Stomach (tissue), 8 donors: ENCODE measurements at regions not wholly inside any gene's neighbourhood (a gene's known extent, or its start where the extent isn't known, plus 50 kb on each side); places are given as distances from the start of the nearest gene placed in this dataset.
A peak's percentile ranks its signal among the peaks of the same experiment; 100 is the strongest.

Source experiments
- DNase-seq, 2 donors: peaks; one replicate each; pipeline versions ENCODE4 v3.0.0 to v3.0.0-alpha.2; 2013 to 2019
- H3K27ac ChIP-seq, 5 donors: fragments of 200-600 bp in 4 of 5; sonication (generic) in 4 of 5; one replicate each; pipeline ENCODE4 v1.5.1; 2013 to 2019; ENCODE audit warnings: mild to moderate bottlenecking in 1 of 5, moderate library complexity in 1 of 5
- H3K27me3 ChIP-seq, 3 donors: fragments of 200-600 bp; sonication (generic); one replicate each; pipeline ENCODE4 v1.5.1; 2017 to 2019; ENCODE audit warnings: mixed run types in 1 of 3
- H3K36me3 ChIP-seq, 4 donors: fragments of 200-600 bp; sonication (generic); 1 replicate in 3 of 4; 2 replicates in 1 of 4; pipeline ENCODE4 v1.5.1; 2016 to 2019
- H3K4me1 ChIP-seq, 4 donors: fragments of 200-600 bp; sonication (generic); one replicate each; pipeline ENCODE4 v1.5.1; 2016 to 2019
- H3K4me3 ChIP-seq, 4 donors: fragments of 200-600 bp; sonication (generic) in 3 of 4; one replicate each; pipeline ENCODE4 v1.5.1; 2016 to 2019; ENCODE audit warnings: mild to moderate bottlenecking in 1 of 4
- H3K9me3 ChIP-seq, 4 donors: fragments of 200-600 bp; sonication (generic); one replicate each; pipeline ENCODE4 v1.5.1; 2016 to 2019
- EP300 ChIP-seq: sonication (generic); formaldehyde crosslinking; IDR thresholded peaks from one replicate; pipeline ENCODE4 v1.6.1; 2017; ENCODE audit warnings: antibody characterized with exemption
- POLR2A ChIP-seq, 4 donors: fragments of 450-650 bp; IDR thresholded peaks; one replicate each; pipeline ENCODE4 v1.6.1; 2016; ENCODE audit warnings: antibody characterized with exemption in 4 of 4, control low read depth in 2 of 4, mild to moderate bottlenecking in 1 of 4, moderate library complexity in 1 of 4
- POLR2AphosphoS5 ChIP-seq, 3 donors: sonication (generic); formaldehyde crosslinking; IDR thresholded peaks; one replicate each; pipeline ENCODE4 v1.6.1; 2016; ENCODE audit warnings: antibody characterized with exemption in 3 of 3
- WGBS, 5 donors: extraction: QIAGEN DNeasy Blood & Tissue Kit in 3 of 5; methylation state at CpG; one replicate each; pipeline versions ENCODE4 v1.1.5 to v1.1.7; 2013 to 2018; 5-methylcytosine and 5-hydroxymethylcytosine counted together
- intact Hi-C: fragments of 100-400 bp; cut with DNase I; formaldehyde crosslinking; loops from one replicate; pipeline ENCODE4 v1.15.1; 2023; ENCODE audit warnings: low total_unique reads
- TF ChIP-seq, protein P1 (sequence below), 7 experiments: fragments of 450-650 bp in 4 of 7; fragments of 200-600 bp in 3 of 7; sonication (generic) in 3 of 7; IDR thresholded peaks; one replicate each; pipeline ENCODE4 v1.5.1; 2016 to 2019; ENCODE audit warnings: antibody characterized with exemption in 7 of 7, control low read depth in 2 of 7, mild to moderate bottlenecking in 1 of 7
- donor health status: healthy with polysubstance abuse.
- donor health status: Bipolar disorder and iron deficiency.
- donor health status: healthy.

GRCh38 chr13:44302233-44302632 is 71.4 kb upstream of the SERP2 start:
- Histone ChIP-seq H3K36me3 (no peaks in the 10 kb centered on the region), H3K9me3 (no peaks in the 10 kb centered on the region), H3K27ac (peak overlapping the region in 4 of 5 donors; percentile 58 to 93 (median 83)), H3K4me3 (no peak overlapping the region), H3K27me3 (no peaks in the 10 kb centered on the region), H3K4me1 (peaks cover 38 to 80% (median 63%) of the 10 kb centered on the region in 4 donors)
- TF ChIP-seq, protein P1, sequence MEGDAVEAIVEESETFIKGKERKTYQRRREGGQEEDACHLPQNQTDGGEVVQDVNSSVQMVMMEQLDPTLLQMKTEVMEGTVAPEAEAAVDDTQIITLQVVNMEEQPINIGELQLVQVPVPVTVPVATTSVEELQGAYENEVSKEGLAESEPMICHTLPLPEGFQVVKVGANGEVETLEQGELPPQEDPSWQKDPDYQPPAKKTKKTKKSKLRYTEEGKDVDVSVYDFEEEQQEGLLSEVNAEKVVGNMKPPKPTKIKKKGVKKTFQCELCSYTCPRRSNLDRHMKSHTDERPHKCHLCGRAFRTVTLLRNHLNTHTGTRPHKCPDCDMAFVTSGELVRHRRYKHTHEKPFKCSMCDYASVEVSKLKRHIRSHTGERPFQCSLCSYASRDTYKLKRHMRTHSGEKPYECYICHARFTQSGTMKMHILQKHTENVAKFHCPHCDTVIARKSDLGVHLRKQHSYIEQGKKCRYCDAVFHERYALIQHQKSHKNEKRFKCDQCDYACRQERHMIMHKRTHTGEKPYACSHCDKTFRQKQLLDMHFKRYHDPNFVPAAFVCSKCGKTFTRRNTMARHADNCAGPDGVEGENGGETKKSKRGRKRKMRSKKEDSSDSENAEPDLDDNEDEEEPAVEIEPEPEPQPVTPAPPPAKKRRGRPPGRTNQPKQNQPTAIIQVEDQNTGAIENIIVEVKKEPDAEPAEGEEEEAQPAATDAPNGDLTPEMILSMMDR (IDR thresholded peaks at IDR 0.05) = no peak
- TF ChIP-seq POLR2AphosphoS5 (IDR thresholded peaks at IDR 0.05) (no peak), POLR2A (IDR thresholded peaks at IDR 0.05) (no peak)
- WGBS, 5 donors = 88 to 99% (median 90%) methylated on average over 4 of the region's 4 CpGs
- DNase-seq = no peak
- intact Hi-C loops = no loop called here

DNA sequence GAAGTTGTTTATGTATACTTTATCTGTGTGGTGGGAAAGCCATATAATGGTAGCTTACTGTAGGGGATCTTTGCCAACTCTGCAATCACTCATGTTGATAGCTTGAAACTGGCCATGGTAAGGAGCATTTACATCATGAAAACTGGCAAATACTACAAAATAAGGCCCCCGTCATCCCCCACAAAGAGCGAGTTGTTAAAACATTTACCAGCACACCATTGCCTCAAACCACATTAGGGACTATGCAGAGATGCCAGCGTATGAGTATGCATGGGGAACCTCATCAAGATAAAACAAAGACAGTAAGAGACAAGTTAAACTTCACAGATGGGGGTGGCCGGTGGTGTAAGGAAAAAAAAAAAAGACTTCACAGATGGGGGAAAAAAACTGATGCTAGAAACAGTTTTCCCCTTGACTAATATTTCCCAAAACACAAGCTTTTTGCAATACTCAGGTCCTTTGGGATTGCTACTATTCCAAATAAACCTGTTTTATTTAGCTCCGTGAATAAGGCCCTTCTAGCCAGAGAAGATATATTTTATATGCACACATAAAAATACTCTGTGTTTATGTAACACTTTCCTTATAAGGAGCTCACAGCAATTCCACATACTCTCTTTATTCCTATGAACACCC is 70.6 kb upstream of the SERP2 start:
- no peaks in the 10 kb centered on the region for H3K27me3 ChIP-seq
- peaks cover 38 to 85% (median 67%) of the 10 kb centered on the region in 4 donors for H3K4me1 ChIP-seq
- no peaks in the 10 kb centered on the region for H3K9me3 ChIP-seq
- intact Hi-C loops = no loop called here
- no peak overlapping the region for H3K4me3 ChIP-seq
- TF ChIP-seq EP300 = no peak
- TF ChIP-seq POLR2AphosphoS5 (IDR thresholded peaks at IDR 0.05) = peak in 1 of 3 donors; percentile 13
- H3K36me3 ChIP-seq = no peaks in the 10 kb centered on the region
- H3K27ac ChIP-seq = peak overlapping the region in 4 of 5 donors; percentile 43 to 93 (median 70)
- DNase-seq = peak in 1 of 2 donors; percentile 62
- 73 to 90% (median 76%) methylated on average over 5 of the region's 5 CpGs for WGBS, 5 donors

- Histone ChIP-seq H3K4me3 (no peak overlapping the region), H3K4me1 (peaks cover 38 to 91% (median 71%) of the 10 kb centered on the region in 4 donors), H3K27ac (peak overlapping the region in 4 of 5 donors; percentile 84 to 93 (median 88)), H3K9me3 (no peaks in the 10 kb centered on the region), H3K27me3 (no peaks in the 10 kb centered on the region), H3K36me3 (no peaks in the 10 kb centered on the region)
- WGBS, 5 donors = 61 to 75% (median 65%) methylated on average over 5 of the region's 5 CpGs
- peak; percentile 26 to 69 for DNase-seq
- peak; percentile 24 to 66 (median 64) for TF ChIP-seq POLR2AphosphoS5 (IDR thresholded peaks at IDR 0.05)
- TF ChIP-seq, protein P1 (IDR thresholded peaks at IDR 0.05) = no peak
- intact Hi-C loops = no loop called here
These were observed 69.8 kb upstream of the SERP2 start for GRCh38 chr13:44303681-44304432.

DNA sequence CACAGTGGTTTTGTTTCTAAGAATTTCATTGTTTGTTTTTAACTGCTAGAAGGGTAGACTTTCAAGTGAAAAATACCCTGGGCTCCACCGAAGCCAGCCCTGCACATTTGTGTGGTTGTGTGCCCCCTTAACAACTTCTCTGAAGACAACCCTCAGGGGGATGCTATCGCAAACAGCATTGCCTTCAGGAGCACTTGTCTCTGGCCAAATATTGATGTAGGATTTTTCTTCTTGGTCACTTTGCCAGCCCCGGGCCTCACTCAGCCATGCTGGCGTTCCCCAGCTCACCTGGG is 69.2 kb upstream of the SERP2 start:
- no peaks in the 10 kb centered on the region for H3K9me3 ChIP-seq
- 82 to 92% (median 89%) methylated on average over 4 of the region's 4 CpGs for WGBS, 5 donors
- TF ChIP-seq POLR2A (IDR thresholded peaks at IDR 0.05) (no peak), EP300 (no peak), POLR2AphosphoS5 (IDR thresholded peaks at IDR 0.05) (no peak)
- TF ChIP-seq, protein P1 (IDR thresholded peaks at IDR 0.05) = no peak
- H3K27me3 ChIP-seq = no peaks in the 10 kb centered on the region
- H3K4me1 ChIP-seq = peaks cover 38 to 95% (median 74%) of the 10 kb centered on the region in 4 donors
- no peak overlapping the region for H3K4me3 ChIP-seq
- DNase-seq = no peak
- intact Hi-C loops = no loop called here
- no peaks in the 10 kb centered on the region for H3K36me3 ChIP-seq
- peak overlapping the region in 4 of 5 donors; percentile 84 to 93 (median 88) for H3K27ac ChIP-seq

DNA sequence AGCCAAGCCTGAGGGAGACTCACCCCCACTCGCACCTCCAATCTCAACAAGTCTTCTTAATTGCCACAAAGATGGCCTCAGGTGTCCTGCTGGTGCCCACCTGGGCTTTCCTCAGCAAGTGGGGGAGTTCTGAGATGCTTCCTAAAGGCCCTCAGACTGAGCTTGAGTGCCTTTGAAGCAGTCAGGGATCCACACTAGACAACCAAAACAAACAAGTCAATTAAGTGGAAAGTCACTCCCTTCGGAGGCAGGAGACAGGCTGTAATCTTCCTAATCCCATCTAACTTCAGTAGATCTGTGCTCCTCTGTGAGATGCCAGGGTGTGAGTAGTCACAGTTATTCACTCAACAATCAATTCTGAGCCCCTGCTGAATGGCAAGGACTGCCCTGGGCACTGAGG is 68.3 kb upstream of the SERP2 start:
- 70 to 88% (median 76%) methylated on average over 1 to 2 of the region's 2 CpGs for WGBS, 5 donors
- Histone ChIP-seq H3K36me3 (no peaks in the 10 kb centered on the region), H3K9me3 (no peaks in the 10 kb centered on the region), H3K27me3 (no peaks in the 10 kb centered on the region), H3K4me1 (peaks cover 38 to 95% (median 77%) of the 10 kb centered on the region in 4 donors), H3K4me3 (no peak overlapping the region), H3K27ac (peak overlapping the region; percentile 84 to 93 (median 91))
- no peak for DNase-seq
- TF ChIP-seq EP300 = no peak
- no peak for TF ChIP-seq POLR2A (IDR thresholded peaks at IDR 0.05)
- TF ChIP-seq, protein P1 (IDR thresholded peaks at IDR 0.05) = no peak
- TF ChIP-seq POLR2AphosphoS5 (IDR thresholded peaks at IDR 0.05) = no peak
- intact Hi-C loops = no loop called here
